Cardiac muscle cell (in vitro differentiated cells and primary cell): ENCODE measurements at regions not wholly inside any gene's neighbourhood (a gene's known extent, or its start where the extent isn't known, plus 50 kb on each side); places are given as distances from the start of the nearest gene placed in this dataset.

ENCODE experiments used
- DNase-seq, 2 donors: peaks; one replicate each; pipeline versions ENCODE4 v3.0.0 to v3.0.0-alpha.2; 2010 to 2017; ENCODE audit warnings: low read depth in 1 of 2, low spot score in 1 of 2
- H3K27ac ChIP-seq: fragments of 200-600 bp; sonication (generic); 2 replicates; pipeline ENCODE4 v1.5.1; 2016
- H3K27me3 ChIP-seq: fragments of 200-600 bp; sonication (generic); 2 replicates; pipeline ENCODE4 v1.6.0; 2016; ENCODE audit warnings: control low read depth
- H3K36me3 ChIP-seq: fragments of 200-600 bp; sonication (generic); 2 replicates; pipeline ENCODE4 v1.5.1; 2016; ENCODE audit warnings: control low read depth
- H3K4me1 ChIP-seq: fragments of 200-600 bp; sonication (generic); 2 replicates; pipeline ENCODE4 v1.8.1; 2017; ENCODE audit warnings: low read depth, mild to moderate bottlenecking, mixed run types
- H3K4me3 ChIP-seq: fragments of 200-600 bp; sonication (generic); 2 replicates; pipeline ENCODE4 v1.5.1; 2016; ENCODE audit warnings: mild to moderate bottlenecking
- H3K9me3 ChIP-seq: fragments of 200-600 bp; sonication (generic); 2 replicates; pipeline ENCODE4 v1.5.1; 2017; ENCODE audit warnings: low read depth, mild to moderate bottlenecking, control low read depth
- CTCF ChIP-seq: IDR thresholded peaks from 2 replicates; pipeline ENCODE4 v1.5.1; 2012; ENCODE audit warnings: low read depth, mild to moderate bottlenecking, low read length

- H3K27ac ChIP-seq: no peak overlapping the region
- H3K4me3 ChIP-seq: no peak overlapping the region
- H3K27me3 ChIP-seq: no peaks in the 10 kb centered on the region
- no peaks in the 10 kb centered on the region for H3K36me3 ChIP-seq
- H3K4me1 ChIP-seq: no peaks in the 10 kb centered on the region
- no peaks in the 10 kb centered on the region for H3K9me3 ChIP-seq
- no peak for TF ChIP-seq CTCF
- no peak for DNase-seq
Observed at GRCh38 chr17:54255696-54256095, 433.0 kb downstream of the KIF2B start.

GRCh38 chr17:54256401-54256929 lies 433.7 kb downstream of the KIF2B start:
- no peak for DNase-seq
- H3K4me1 ChIP-seq: no peaks in the 10 kb centered on the region
- H3K4me3 ChIP-seq: no peak overlapping the region
- TF ChIP-seq CTCF: no peak
- no peak overlapping the region for H3K27ac ChIP-seq
- no peaks in the 10 kb centered on the region for H3K27me3 ChIP-seq
- H3K36me3 ChIP-seq: no peaks in the 10 kb centered on the region
- H3K9me3 ChIP-seq: no peaks in the 10 kb centered on the region

- Histone ChIP-seq H3K4me3 (no peak overlapping the region), H3K36me3 (no peaks in the 10 kb centered on the region), H3K27ac (no peak overlapping the region), H3K27me3 (no peaks in the 10 kb centered on the region), H3K9me3 (no peaks in the 10 kb centered on the region), H3K4me1 (no peaks in the 10 kb centered on the region)
- no peak for TF ChIP-seq CTCF
- DNase-seq: no peak
Observed at GRCh38 chr17:54257440-54257839, 434.7 kb downstream of the KIF2B start.

- no peaks in the 10 kb centered on the region for H3K27me3 ChIP-seq
Observed at GRCh38 chr17:54259476-54259875, 436.7 kb downstream of the KIF2B start.

GRCh38 chr17:54261465-54261864 lies 438.7 kb downstream of the KIF2B start:
- no peak overlapping the region for H3K27ac ChIP-seq
- DNase-seq: no peak
- TF ChIP-seq CTCF: no peak
- H3K36me3 ChIP-seq: no peaks in the 10 kb centered on the region
- no peaks in the 10 kb centered on the region for H3K4me1 ChIP-seq
- peaks cover 2% of the 10 kb centered on the region for H3K9me3 ChIP-seq
- no peaks in the 10 kb centered on the region for H3K27me3 ChIP-seq
- H3K4me3 ChIP-seq: no peak overlapping the region

More at GRCh38 chr17:54259476-54259875, 436.7 kb downstream of the KIF2B start:
- TF ChIP-seq CTCF: no peak
- no peaks in the 10 kb centered on the region for H3K36me3 ChIP-seq
- H3K4me1 ChIP-seq: no peaks in the 10 kb centered on the region
- H3K4me3 ChIP-seq: no peak overlapping the region
- H3K27ac ChIP-seq: no peak overlapping the region
- H3K9me3 ChIP-seq: peaks cover 2% of the 10 kb centered on the region
- no peak for DNase-seq

- no peak for TF ChIP-seq CTCF
- no peaks in the 10 kb centered on the region for H3K27me3 ChIP-seq
- no peak for DNase-seq
Observed at GRCh38 chr17:54269881-54270280, 447.2 kb downstream of the KIF2B start.

More at GRCh38 chr17:54269881-54270280, 447.2 kb downstream of the KIF2B start:
- H3K4me1 ChIP-seq: no peaks in the 10 kb centered on the region
- no peaks in the 10 kb centered on the region for H3K36me3 ChIP-seq
- no peak overlapping the region for H3K27ac ChIP-seq
- no peak overlapping the region for H3K4me3 ChIP-seq
- H3K9me3 ChIP-seq: no peaks in the 10 kb centered on the region
